Kidney (tissue), 13 donors: ENCODE measurements at regions not wholly inside any gene's neighbourhood (a gene's known extent, or its start where the extent isn't known, plus 50 kb on each side); places are given as distances from the start of the nearest gene placed in this dataset.

Source experiments
- DNase-seq, 5 donors: peaks; one replicate each; pipeline ENCODE4 v3.0.0-alpha.2; 2013 to 2020
- FAIRE-seq: peaks from 2 replicates; lab custom pipeline; 2012; peaks lifted over from hg19 to GRCh38; lab: Jason Lieb, UNC
- H3K27ac ChIP-seq, 2 donors: one replicate each; pipeline ENCODE4 v1.7.0; 2013; ENCODE audit warnings: low read depth in 2 of 2, low read length in 2 of 2, inconsistent platforms in 1 of 2
- H3K27me3 ChIP-seq: one replicate; pipeline ENCODE4 v1.7.1; 2013; ENCODE audit warnings: low read length, inconsistent platforms; ENCODE audit not compliant: control insufficient read depth, insufficient read depth
- H3K36me3 ChIP-seq, 3 donors: one replicate each; pipeline versions ENCODE4 v1.7.0 to v1.7.1; 2013; ENCODE audit warnings: low read length in 3 of 3, control low read depth in 1 of 3, inconsistent platforms in 1 of 3; ENCODE audit not compliant: insufficient read depth in 3 of 3, control insufficient read depth in 2 of 3
- H3K4me1 ChIP-seq, 3 donors: one replicate each; pipeline versions ENCODE4 v1.7.0 to v1.7.1; 2013; ENCODE audit warnings: low read length in 3 of 3, inconsistent platforms in 1 of 3, low read depth in 1 of 3; ENCODE audit not compliant: control insufficient read depth in 2 of 3, insufficient read depth in 2 of 3
- H3K4me3 ChIP-seq, 3 donors: one replicate each; pipeline versions ENCODE4 v1.7.0 to v1.8.1; 2013; ENCODE audit warnings: low read length in 3 of 3, control low read depth in 1 of 3, inconsistent platforms in 1 of 3
- H3K9ac ChIP-seq, 3 donors: one replicate each; pipeline versions ENCODE4 v1.7.0 to v1.7.1; 2013; ENCODE audit warnings: low read length in 3 of 3, control low read depth in 1 of 3, inconsistent platforms in 1 of 3
- H3K9me3 ChIP-seq, 3 donors: one replicate each; pipeline versions ENCODE4 v1.7.0 to v1.7.1; 2013; ENCODE audit warnings: low read length in 3 of 3, control low read depth in 1 of 3, inconsistent platforms in 1 of 3; ENCODE audit not compliant: control insufficient read depth in 2 of 3, insufficient read depth in 1 of 3
- intact Hi-C: fragments of 100-400 bp; cut with DNase I; formaldehyde crosslinking; loops from one replicate; pipeline ENCODE4 v1.11.1; 2022
- TF ChIP-seq, protein P1 (sequence below): IDR thresholded peaks from 3 replicates; pipeline ENCODE4 v1.5.1; 2012; ENCODE audit warnings: mild to moderate bottlenecking, moderate library complexity, borderline replicate concordance; ENCODE audit not compliant: insufficient read depth; ENCODE audit errors: extremely low read depth
- donor health status: control.
- donor health status: control.
- donor health status: control.
- donor health status: control.
- donor health status: control.
- donor health status: DM: yes; HTN: yes; CAD: no.
- donor health status: Normal renal cell carcinoma (clear cell type).

DNA sequence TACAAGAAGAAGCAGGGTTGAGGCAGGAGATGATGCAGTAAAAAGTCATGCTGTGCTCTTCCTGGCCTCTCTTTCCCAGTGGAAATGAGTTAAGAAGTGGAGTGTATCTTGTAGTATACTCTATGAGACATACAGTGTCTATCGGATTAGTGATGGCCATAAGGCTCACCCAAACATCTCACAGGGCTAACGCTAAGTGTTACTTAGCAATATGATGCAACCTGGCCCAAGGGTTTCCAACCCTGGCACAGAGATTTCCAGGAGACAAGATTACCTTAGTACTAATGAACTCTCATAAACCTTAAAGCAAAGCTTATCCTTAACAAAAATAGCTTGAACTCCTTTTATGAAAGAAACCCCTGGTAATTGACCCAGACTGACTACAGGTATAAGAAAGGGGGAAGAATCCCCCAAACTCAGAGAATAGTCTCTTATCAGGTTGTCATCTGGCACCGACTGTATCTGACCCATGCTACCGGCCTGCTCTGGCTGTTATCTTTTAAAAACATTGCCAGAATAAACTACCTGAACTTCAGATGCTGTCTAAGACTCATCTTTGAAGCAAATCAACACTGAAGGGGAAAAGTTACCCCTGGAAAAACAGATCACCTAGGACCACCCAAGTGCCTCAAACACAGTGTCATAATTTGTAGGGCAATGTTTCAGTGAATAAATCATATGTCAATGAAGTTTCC, 1002.0 kb downstream of the REEP3 start:
- no peak overlapping the region for H3K9ac ChIP-seq
- DNase-seq (no peak), FAIRE-seq (no peak)
- H3K36me3 ChIP-seq, result no peaks in the 10 kb centered on the region
- intact Hi-C loops, result no loop called here
- TF ChIP-seq, protein P1, sequence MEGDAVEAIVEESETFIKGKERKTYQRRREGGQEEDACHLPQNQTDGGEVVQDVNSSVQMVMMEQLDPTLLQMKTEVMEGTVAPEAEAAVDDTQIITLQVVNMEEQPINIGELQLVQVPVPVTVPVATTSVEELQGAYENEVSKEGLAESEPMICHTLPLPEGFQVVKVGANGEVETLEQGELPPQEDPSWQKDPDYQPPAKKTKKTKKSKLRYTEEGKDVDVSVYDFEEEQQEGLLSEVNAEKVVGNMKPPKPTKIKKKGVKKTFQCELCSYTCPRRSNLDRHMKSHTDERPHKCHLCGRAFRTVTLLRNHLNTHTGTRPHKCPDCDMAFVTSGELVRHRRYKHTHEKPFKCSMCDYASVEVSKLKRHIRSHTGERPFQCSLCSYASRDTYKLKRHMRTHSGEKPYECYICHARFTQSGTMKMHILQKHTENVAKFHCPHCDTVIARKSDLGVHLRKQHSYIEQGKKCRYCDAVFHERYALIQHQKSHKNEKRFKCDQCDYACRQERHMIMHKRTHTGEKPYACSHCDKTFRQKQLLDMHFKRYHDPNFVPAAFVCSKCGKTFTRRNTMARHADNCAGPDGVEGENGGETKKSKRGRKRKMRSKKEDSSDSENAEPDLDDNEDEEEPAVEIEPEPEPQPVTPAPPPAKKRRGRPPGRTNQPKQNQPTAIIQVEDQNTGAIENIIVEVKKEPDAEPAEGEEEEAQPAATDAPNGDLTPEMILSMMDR, result no peak
- H3K27ac ChIP-seq, result no peak overlapping the region
- H3K9me3 ChIP-seq, result no peaks in the 10 kb centered on the region
- no peaks in the 10 kb centered on the region for H3K27me3 ChIP-seq
- no peak overlapping the region for H3K4me3 ChIP-seq
- H3K4me1 ChIP-seq, result no peaks in the 10 kb centered on the region

DNA sequence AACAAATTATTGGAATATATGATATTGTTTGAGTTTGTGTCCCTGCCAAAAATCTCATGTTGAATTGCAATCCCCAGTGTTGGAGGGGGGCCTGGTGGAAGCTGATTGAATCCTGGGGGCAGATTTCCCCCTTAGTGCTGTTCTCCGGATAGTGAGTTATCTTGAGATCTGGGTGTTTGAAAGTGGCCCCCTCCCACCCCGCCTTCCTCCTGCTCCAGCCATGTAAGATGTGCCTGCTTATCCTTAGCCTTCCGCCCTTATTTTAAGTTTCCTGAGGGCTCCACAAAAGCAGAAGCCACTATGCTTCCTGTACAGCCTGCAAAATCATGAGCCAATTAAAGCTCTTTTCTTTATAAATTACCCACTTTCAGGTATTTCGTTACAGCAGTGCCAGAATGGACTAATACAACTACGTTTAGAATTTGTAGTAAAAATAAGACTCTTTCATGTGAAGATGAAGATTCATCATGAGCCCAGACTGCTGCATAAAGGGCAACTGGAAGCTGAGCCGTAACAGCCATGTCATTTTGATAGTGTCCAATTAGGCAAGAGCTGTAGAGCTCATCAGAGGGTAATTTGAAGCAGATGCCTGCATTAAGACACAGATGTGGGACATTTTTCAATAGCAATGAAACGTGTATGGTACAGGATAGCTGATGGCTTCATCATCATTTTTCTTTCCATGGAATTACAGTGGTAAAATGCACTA, 1007.2 kb downstream of the REEP3 start:
- no peak for FAIRE-seq

DNA sequence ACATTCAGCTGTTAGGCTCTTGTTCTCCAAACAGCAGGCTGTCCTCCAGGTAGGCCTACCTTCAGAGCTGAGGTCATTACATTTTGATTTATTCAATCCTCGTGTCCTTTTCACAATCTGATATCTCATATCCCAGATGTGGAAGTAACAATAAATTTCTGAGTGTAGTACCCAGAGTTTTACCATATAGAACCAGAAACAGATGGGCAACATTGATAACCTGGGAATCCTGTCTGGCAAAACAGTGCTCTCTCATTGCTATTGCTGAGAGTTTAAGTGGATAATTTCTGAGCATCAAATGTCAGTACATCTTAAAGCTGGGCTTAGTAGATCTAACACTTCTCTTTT, 1007.8 kb downstream of the REEP3 start:
- TF ChIP-seq, protein P1, result no peak

More for the DNA sequence above, 1007.2 kb downstream of the REEP3 start:
- TF ChIP-seq, protein P1, result no peak
- Histone ChIP-seq H3K36me3 (no peaks in the 10 kb centered on the region), H3K4me3 (no peak overlapping the region), H3K9ac (no peak overlapping the region), H3K4me1 (no peaks in the 10 kb centered on the region), H3K27me3 (no peaks in the 10 kb centered on the region), H3K27ac (no peak overlapping the region), H3K9me3 (no peaks in the 10 kb centered on the region)
- no peak for DNase-seq
- intact Hi-C loops, result no loop called here

More for the DNA sequence above, 1007.8 kb downstream of the REEP3 start:
- Histone ChIP-seq H3K27ac (no peak overlapping the region), H3K27me3 (no peaks in the 10 kb centered on the region), H3K4me3 (no peak overlapping the region), H3K4me1 (no peaks in the 10 kb centered on the region), H3K9ac (no peak overlapping the region), H3K36me3 (no peaks in the 10 kb centered on the region), H3K9me3 (no peaks in the 10 kb centered on the region)
- no peak for DNase-seq
- intact Hi-C loops, result no loop called here
- no peak for FAIRE-seq
